ENCODE measurements at regions not wholly inside any gene's neighbourhood (a gene's known extent, or its start where the extent isn't known, plus 50 kb on each side); places are given as distances from the start of the nearest gene placed in this dataset.

GRCh38 chr5:125348936-125349831 is 602.7 kb upstream of the ZNF608 start:
- no CpG with 5 or more reads among the region's 9 CpGs for whole genome bisulfite sequencing (ENCODE audit: insufficient coverage, insufficient read length)
- H3K4me3 ChIP-seq (ENCODE audit: low read length): no peak overlapping the region

DNA sequence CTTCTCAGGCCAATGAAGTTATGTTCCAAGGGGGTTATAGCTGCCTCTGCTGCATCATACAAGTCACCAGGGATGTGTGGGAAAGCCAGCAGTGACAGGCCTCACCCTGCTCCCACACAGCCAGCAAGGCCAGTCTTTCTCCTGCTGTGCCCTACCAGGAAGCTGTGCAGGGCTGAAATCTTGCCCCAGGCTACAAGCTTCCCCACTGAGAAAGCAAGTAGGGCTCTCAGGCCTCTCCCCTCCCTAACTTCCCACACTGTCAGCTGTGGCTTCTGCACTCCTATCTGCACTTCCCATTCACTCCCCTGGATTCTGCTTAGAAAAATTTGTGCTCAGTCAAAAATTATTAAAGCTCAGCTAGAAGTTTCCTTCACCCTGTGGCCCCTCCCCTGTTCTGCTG is 611.2 kb upstream of the ZNF608 start:
- no peak overlapping the region for H3K27ac ChIP-seq (ENCODE audit: low read length)
- DNase-seq (ENCODE audit: low read depth, low spot score): no peak

More at GRCh38 chr5:125348936-125349831, 602.7 kb upstream of the ZNF608 start:
- no peak overlapping the region for H3K27ac ChIP-seq (ENCODE audit: low read length)
- H3K9me3 ChIP-seq (ENCODE audit: control insufficient read depth, insufficient read depth, low read length): no peaks in the 10 kb centered on the region
- H3K36me3 ChIP-seq (ENCODE audit: control insufficient read depth, insufficient read depth, low read length): no peaks in the 10 kb centered on the region
- DNase-seq (ENCODE audit: low read depth, low spot score): no peak
- peaks cover 4% of the 10 kb centered on the region; the same call in 1 of the 2 replicates for H3K4me1 ChIP-seq (ENCODE audit: control insufficient read depth, insufficient read depth, low read length)
- H3K27me3 ChIP-seq (ENCODE audit: control insufficient read depth, insufficient read depth, low read length): no peaks in the 10 kb centered on the region

DNA sequence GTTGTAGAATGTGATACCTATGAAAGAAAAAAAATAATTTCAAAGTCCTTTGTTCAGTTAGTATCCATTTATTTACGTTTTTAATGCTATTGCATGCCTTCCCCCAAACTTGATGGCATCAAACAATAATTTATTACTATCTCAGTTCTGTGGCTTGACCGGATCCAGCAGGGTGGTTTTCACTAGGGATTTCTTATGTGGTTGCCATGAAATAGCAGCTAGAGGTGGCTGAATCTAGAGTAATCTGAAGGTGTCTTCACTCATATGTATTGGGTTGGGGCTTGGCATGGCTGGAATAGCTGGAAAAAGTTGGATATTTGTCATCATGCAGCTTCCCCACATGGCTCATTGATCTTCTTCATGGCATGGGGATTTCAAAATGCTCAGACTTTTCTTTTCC is 619.3 kb upstream of the ZNF608 start:
- Histone ChIP-seq H3K4me3 (ENCODE audit: low read length) (no peak overlapping the region), H3K9me3 (ENCODE audit: control insufficient read depth, insufficient read depth, low read length) (no peaks in the 10 kb centered on the region), H3K27ac (ENCODE audit: low read length) (no peak overlapping the region), H3K27me3 (ENCODE audit: control insufficient read depth, insufficient read depth, low read length) (no peaks in the 10 kb centered on the region), H3K36me3 (ENCODE audit: control insufficient read depth, insufficient read depth, low read length) (no peaks in the 10 kb centered on the region), H3K4me1 (ENCODE audit: control insufficient read depth, insufficient read depth, low read length) (no peaks in the 10 kb centered on the region; the same call in 1 of the 2 replicates)
- no CpG with 5 or more reads among the region's 2 CpGs for WGBS (ENCODE audit: insufficient coverage, insufficient read length)
- no peak for DNase-seq (ENCODE audit: low read depth, low spot score)

More for the DNA sequence above, 611.2 kb upstream of the ZNF608 start:
- Histone ChIP-seq H3K27me3 (ENCODE audit: control insufficient read depth, insufficient read depth, low read length) (no peaks in the 10 kb centered on the region; the same call in 1 of the 2 replicates), H3K9me3 (ENCODE audit: control insufficient read depth, insufficient read depth, low read length) (no peaks in the 10 kb centered on the region), H3K4me1 (ENCODE audit: control insufficient read depth, insufficient read depth, low read length) (no peaks in the 10 kb centered on the region), H3K4me3 (ENCODE audit: low read length) (no peak overlapping the region), H3K36me3 (ENCODE audit: control insufficient read depth, insufficient read depth, low read length) (no peaks in the 10 kb centered on the region)

- Histone ChIP-seq H3K36me3 (ENCODE audit: control insufficient read depth, insufficient read depth, low read length) (no peaks in the 10 kb centered on the region), H3K27me3 (ENCODE audit: control insufficient read depth, insufficient read depth, low read length) (no peaks in the 10 kb centered on the region), H3K4me3 (ENCODE audit: low read length) (no peak overlapping the region), H3K27ac (ENCODE audit: low read length) (no peak overlapping the region), H3K4me1 (ENCODE audit: control insufficient read depth, insufficient read depth, low read length) (no peaks in the 10 kb centered on the region; the same call in 1 of the 2 replicates), H3K9me3 (ENCODE audit: control insufficient read depth, insufficient read depth, low read length) (no peaks in the 10 kb centered on the region)
- WGBS (ENCODE audit: insufficient coverage, insufficient read length): no CpG with 5 or more reads among the region's 1 CpG
- DNase-seq (ENCODE audit: low read depth, low spot score): no peak
These were observed 621.3 kb upstream of the ZNF608 start for GRCh38 chr5:125367702-125368101.

- no peaks in the 10 kb centered on the region; the same call in 1 of the 2 replicates for H3K4me1 ChIP-seq (ENCODE audit: control insufficient read depth, insufficient read depth, low read length)
- no peak for DNase-seq (ENCODE audit: low read depth, low spot score)
- H3K9me3 ChIP-seq (ENCODE audit: control insufficient read depth, insufficient read depth, low read length): no peaks in the 10 kb centered on the region
- H3K27ac ChIP-seq (ENCODE audit: low read length): no peak overlapping the region
- no peaks in the 10 kb centered on the region for H3K36me3 ChIP-seq (ENCODE audit: control insufficient read depth, insufficient read depth, low read length)
- H3K27me3 ChIP-seq (ENCODE audit: control insufficient read depth, insufficient read depth, low read length): no peaks in the 10 kb centered on the region
- no peak overlapping the region for H3K4me3 ChIP-seq (ENCODE audit: low read length)
These were observed 624.2 kb upstream of the ZNF608 start for GRCh38 chr5:125370461-125371205.

DNA sequence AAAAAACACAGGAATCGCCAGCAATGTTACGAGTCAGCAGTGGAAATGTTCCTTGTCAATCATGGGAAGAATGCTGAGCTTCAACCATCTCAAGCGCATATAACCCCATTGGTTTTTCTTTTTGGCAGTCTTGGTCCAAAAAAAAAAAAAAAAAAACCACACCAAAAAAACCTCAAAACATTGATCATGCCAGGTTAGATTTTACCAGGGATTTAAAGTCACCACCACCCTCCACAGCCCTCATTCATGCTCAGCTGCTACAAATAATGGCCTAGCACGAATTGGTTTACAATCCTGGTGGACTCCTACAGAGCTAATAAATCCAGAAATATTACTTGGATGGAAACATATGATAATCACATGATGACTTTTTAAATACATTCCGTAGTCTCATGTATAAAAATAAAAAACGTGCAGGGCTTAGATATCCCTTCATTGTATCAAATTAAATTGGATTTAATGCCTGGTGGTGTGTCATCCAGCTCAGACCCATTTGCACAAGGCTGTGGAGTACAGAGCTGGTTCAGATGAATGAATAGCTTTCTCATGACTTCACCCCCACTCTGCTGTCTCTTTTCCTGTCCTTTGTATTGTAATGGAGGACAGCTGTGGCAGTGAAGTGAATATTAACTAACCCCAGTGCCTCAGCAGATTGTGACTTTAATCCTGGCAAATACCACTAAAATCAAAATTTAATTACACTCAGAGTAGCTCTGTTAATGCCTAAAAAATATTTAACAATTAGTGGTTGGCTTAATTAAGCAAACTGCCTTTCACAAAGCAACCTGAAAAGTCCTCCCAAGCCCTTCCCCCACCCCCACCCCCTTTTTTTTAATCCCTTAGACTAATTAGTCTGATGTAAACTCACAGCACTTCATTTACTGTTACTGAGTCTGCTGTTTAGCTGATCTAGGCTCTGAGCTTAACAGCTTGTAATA is 626.5 kb upstream of the ZNF608 start:
- Histone ChIP-seq H3K27me3 (ENCODE audit: control insufficient read depth, insufficient read depth, low read length) (no peaks in the 10 kb centered on the region), H3K4me3 (ENCODE audit: low read length) (no peak overlapping the region), H3K27ac (ENCODE audit: low read length) (no peak overlapping the region), H3K36me3 (ENCODE audit: control insufficient read depth, insufficient read depth, low read length) (no peaks in the 10 kb centered on the region), H3K9me3 (ENCODE audit: control insufficient read depth, insufficient read depth, low read length) (no peaks in the 10 kb centered on the region), H3K4me1 (ENCODE audit: control insufficient read depth, insufficient read depth, low read length) (no peaks in the 10 kb centered on the region; the same call in 1 of the 2 replicates)
- no CpG with 5 or more reads among the region's 6 CpGs for WGBS (ENCODE audit: insufficient coverage, insufficient read length)
- DNase-seq (ENCODE audit: low read depth, low spot score): no peak

- Histone ChIP-seq H3K4me3 (ENCODE audit: low read length) (no peak overlapping the region), H3K27ac (ENCODE audit: low read length) (no peak overlapping the region), H3K27me3 (ENCODE audit: control insufficient read depth, insufficient read depth, low read length) (no peaks in the 10 kb centered on the region), H3K9me3 (ENCODE audit: control insufficient read depth, insufficient read depth, low read length) (no peaks in the 10 kb centered on the region), H3K36me3 (ENCODE audit: control insufficient read depth, insufficient read depth, low read length) (no peaks in the 10 kb centered on the region), H3K4me1 (ENCODE audit: control insufficient read depth, insufficient read depth, low read length) (no peaks in the 10 kb centered on the region; the same call in 1 of the 2 replicates)
- no peak for DNase-seq (ENCODE audit: low read depth, low spot score)
- WGBS (ENCODE audit: insufficient coverage, insufficient read length): no CpG with 5 or more reads among the region's 1 CpG
These were observed 628.7 kb upstream of the ZNF608 start for GRCh38 chr5:125375143-125375542.

DNA sequence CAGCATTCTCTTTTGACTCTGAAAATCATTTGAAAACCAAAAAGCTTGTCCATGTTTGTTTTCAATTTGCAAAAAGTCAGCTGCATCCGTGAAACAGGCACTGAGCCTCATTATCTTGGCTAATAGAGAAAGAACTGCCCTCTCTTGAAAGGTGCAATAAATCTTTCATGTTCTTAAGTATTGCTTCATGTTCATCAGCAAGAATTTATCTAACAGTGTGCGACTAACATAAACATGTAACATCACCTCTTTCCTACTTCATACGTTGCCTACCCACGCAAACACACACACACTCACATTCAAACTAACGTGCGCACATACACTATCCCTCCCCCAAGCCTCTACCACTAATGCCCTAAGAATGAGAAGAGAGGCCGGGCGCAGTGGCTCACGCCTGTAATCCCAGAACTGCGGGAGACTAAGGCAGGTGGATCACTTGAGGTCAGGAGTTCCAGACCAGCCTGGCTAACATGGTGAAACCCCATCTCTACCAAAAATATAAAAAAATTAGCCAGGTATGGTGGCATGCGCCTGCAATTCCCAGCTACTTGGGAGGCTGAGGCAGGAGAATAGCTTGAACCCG is 629.7 kb upstream of the ZNF608 start:
- no peak for DNase-seq (ENCODE audit: low read depth, low spot score)
- Histone ChIP-seq H3K4me3 (ENCODE audit: low read length) (no peak overlapping the region), H3K27me3 (ENCODE audit: control insufficient read depth, insufficient read depth, low read length) (no peaks in the 10 kb centered on the region), H3K36me3 (ENCODE audit: control insufficient read depth, insufficient read depth, low read length) (no peaks in the 10 kb centered on the region), H3K4me1 (ENCODE audit: control insufficient read depth, insufficient read depth, low read length) (no peaks in the 10 kb centered on the region; the same call in 1 of the 2 replicates), H3K27ac (ENCODE audit: low read length) (no peak overlapping the region), H3K9me3 (ENCODE audit: control insufficient read depth, insufficient read depth, low read length) (no peaks in the 10 kb centered on the region)
- WGBS (ENCODE audit: insufficient coverage, insufficient read length): 100% methylated on average over 5 of the region's 12 CpGs

DNA sequence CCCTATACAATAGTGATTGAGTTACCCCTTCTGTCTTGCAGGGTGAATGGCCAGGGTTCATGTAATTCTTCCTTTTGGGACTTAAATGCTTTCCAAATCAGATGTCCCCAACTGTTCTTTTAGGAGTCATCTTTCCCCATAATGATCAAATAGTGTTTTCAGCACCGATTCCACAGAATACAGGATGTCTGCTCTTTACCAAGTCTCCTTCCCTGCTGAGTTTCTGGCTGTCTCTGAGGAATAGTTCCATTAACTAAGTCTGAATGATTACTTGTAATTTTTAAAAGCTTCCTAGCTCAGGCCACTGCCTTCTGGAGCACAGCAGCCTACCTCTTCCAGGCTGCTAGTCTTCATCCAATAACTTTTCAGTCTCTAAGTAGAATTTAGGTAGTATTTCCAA is 630.7 kb upstream of the ZNF608 start:
- Histone ChIP-seq H3K36me3 (ENCODE audit: control insufficient read depth, insufficient read depth, low read length) (no peaks in the 10 kb centered on the region), H3K4me1 (ENCODE audit: control insufficient read depth, insufficient read depth, low read length) (no peaks in the 10 kb centered on the region), H3K27me3 (ENCODE audit: control insufficient read depth, insufficient read depth, low read length) (no peaks in the 10 kb centered on the region), H3K4me3 (ENCODE audit: low read length) (no peak overlapping the region), H3K27ac (ENCODE audit: low read length) (no peak overlapping the region), H3K9me3 (ENCODE audit: control insufficient read depth, insufficient read depth, low read length) (no peaks in the 10 kb centered on the region)
- DNase-seq (ENCODE audit: low read depth, low spot score): no peak
- no CpG with 5 or more reads among the region's 1 CpG for WGBS (ENCODE audit: insufficient coverage, insufficient read length)

DNA sequence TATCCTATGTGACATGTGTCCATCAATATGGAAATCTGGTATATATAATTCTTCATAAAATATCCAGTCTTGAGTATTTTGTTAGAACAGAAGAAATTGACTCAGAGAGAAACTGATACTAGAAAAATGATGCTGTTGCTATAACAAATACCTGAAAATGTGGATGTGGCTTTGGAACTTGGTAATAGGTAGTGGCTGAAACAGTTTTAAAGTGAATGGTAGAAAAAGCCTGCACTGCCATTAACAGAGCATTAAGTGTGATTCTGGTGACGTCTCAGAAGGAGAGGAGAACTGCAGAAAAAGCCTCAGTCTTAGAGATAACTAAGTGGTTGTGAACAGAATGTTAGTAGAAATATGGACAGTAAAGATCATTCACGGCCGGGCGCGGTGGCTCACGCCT is 634.9 kb upstream of the ZNF608 start:
- no peak overlapping the region for H3K27ac ChIP-seq (ENCODE audit: low read length)
- no peak overlapping the region for H3K4me3 ChIP-seq (ENCODE audit: low read length)
- no CpG with 5 or more reads among the region's 6 CpGs for WGBS (ENCODE audit: insufficient coverage, insufficient read length)
- no peaks in the 10 kb centered on the region for H3K9me3 ChIP-seq (ENCODE audit: control insufficient read depth, insufficient read depth, low read length)
- no peaks in the 10 kb centered on the region for H3K27me3 ChIP-seq (ENCODE audit: control insufficient read depth, insufficient read depth, low read length)
- no peaks in the 10 kb centered on the region for H3K36me3 ChIP-seq (ENCODE audit: control insufficient read depth, insufficient read depth, low read length)
- H3K4me1 ChIP-seq (ENCODE audit: control insufficient read depth, insufficient read depth, low read length): no peaks in the 10 kb centered on the region
- DNase-seq (ENCODE audit: low read depth, low spot score): no peak
